ENCODE measurements at regions not wholly inside any gene's neighbourhood (a gene's known extent, or its start where the extent isn't known, plus 50 kb on each side); places are given as distances from the start of the nearest gene placed in this dataset.

GRCh38 chrX:10028283-10029104 is 61.3 kb downstream of the CLDN34 start:
- TF ChIP-seq EZH2 (IDR thresholded peaks at IDR 0.05; ENCODE audit: insufficient read depth, low read length) (no peak), CTCF (IDR thresholded peaks at IDR 0.05; ENCODE audit: insufficient read depth, low read depth, low read length) (no peak)
- FAIRE-seq, result no peak
- peaks cover 42% of the 10 kb centered on the region for H3K79me2 ChIP-seq (ENCODE audit: insufficient read depth, low read length)

GRCh38 chrX:10030570-10030969 is 63.4 kb downstream of the CLDN34 start:
- H3K4me3 ChIP-seq (ENCODE audit: insufficient read depth, low read depth, low read length), result no peak overlapping the region
- H3K36me3 Mint-ChIP-seq (ENCODE audit: low read depth, unreplicated experiment), result peaks cover 4% of the 10 kb centered on the region
- no peak overlapping the region for H3K27ac ChIP-seq (ENCODE audit: low read depth, low read length)
- peaks cover 8% of the 10 kb centered on the region for H3K4me1 Mint-ChIP-seq (ENCODE audit: low read depth, unreplicated experiment)
- H3K4me3 Mint-ChIP-seq (ENCODE audit: unreplicated experiment), result no peak overlapping the region
- peak overlapping the region; percentile 16 for H3K4me2 ChIP-seq (ENCODE audit: low read length)
- DNase-seq (ENCODE audit: low read depth) (peak; percentile 66), FAIRE-seq (peak; percentile 78)
- no peak overlapping the region for H2AFZ ChIP-seq (ENCODE audit: low read depth, low read length)
- no peaks in the 10 kb centered on the region for H3K27me3 ChIP-seq (ENCODE audit: insufficient read depth, low read length)
- no peak overlapping the region for H3K9ac ChIP-seq (ENCODE audit: low read length)
- H3K9me3 Mint-ChIP-seq (ENCODE audit: unreplicated experiment), result no peaks in the 10 kb centered on the region
- peaks cover 35% of the 10 kb centered on the region for H3K79me2 ChIP-seq (ENCODE audit: insufficient read depth, low read length)
- no peaks in the 10 kb centered on the region for H3K36me3 ChIP-seq (ENCODE audit: insufficient read depth, low read length)
- TF ChIP-seq EZH2 (IDR thresholded peaks at IDR 0.05; ENCODE audit: insufficient read depth, low read length), result no peak
- no peak for TF ChIP-seq CTCF (IDR thresholded peaks at IDR 0.05; ENCODE audit: insufficient read depth, low read depth, low read length)
- H3K4me1 ChIP-seq (ENCODE audit: insufficient read depth, low read length), result peaks cover 9% of the 10 kb centered on the region
- H3K9me3 ChIP-seq (ENCODE audit: insufficient read depth, low read depth, low read length), result no peaks in the 10 kb centered on the region
- H3K27me3 Mint-ChIP-seq (ENCODE audit: low read depth, unreplicated experiment), result no peaks in the 10 kb centered on the region
- peak overlapping the region; percentile 41 for H3K27ac Mint-ChIP-seq (ENCODE audit: unreplicated experiment)
- H4K20me1 ChIP-seq (ENCODE audit: insufficient read depth, low read length), result peaks cover 4% of the 10 kb centered on the region

More at GRCh38 chrX:10028283-10029104, 61.3 kb downstream of the CLDN34 start:
- no peak overlapping the region for H2AFZ ChIP-seq (ENCODE audit: low read depth, low read length)
- no peak overlapping the region for H3K4me3 ChIP-seq (ENCODE audit: insufficient read depth, low read depth, low read length)
- H4K20me1 ChIP-seq (ENCODE audit: insufficient read depth, low read length), result peaks cover 10% of the 10 kb centered on the region
- no peak for DNase-seq (ENCODE audit: low read depth)
- peaks cover 9% of the 10 kb centered on the region for H3K4me1 ChIP-seq (ENCODE audit: insufficient read depth, low read length)
- Mint-ChIP-seq H3K4me3 (ENCODE audit: unreplicated experiment) (no peak overlapping the region), H3K9me3 (ENCODE audit: unreplicated experiment) (no peaks in the 10 kb centered on the region), H3K27me3 (ENCODE audit: low read depth, unreplicated experiment) (no peaks in the 10 kb centered on the region), H3K36me3 (ENCODE audit: low read depth, unreplicated experiment) (peaks cover 4% of the 10 kb centered on the region), H3K27ac (ENCODE audit: unreplicated experiment) (no peak overlapping the region), H3K4me1 (ENCODE audit: low read depth, unreplicated experiment) (peaks cover 6% of the 10 kb centered on the region)
- no peak overlapping the region for H3K9ac ChIP-seq (ENCODE audit: low read length)
- H3K27me3 ChIP-seq (ENCODE audit: insufficient read depth, low read length), result no peaks in the 10 kb centered on the region
- no peaks in the 10 kb centered on the region for H3K9me3 ChIP-seq (ENCODE audit: insufficient read depth, low read depth, low read length)
- no peak overlapping the region for H3K27ac ChIP-seq (ENCODE audit: low read depth, low read length)
- no peak overlapping the region for H3K4me2 ChIP-seq (ENCODE audit: low read length)
- H3K36me3 ChIP-seq (ENCODE audit: insufficient read depth, low read length), result no peaks in the 10 kb centered on the region

GRCh38 chrX:10031746-10032145 is 64.6 kb downstream of the CLDN34 start:
- Mint-ChIP-seq H3K4me1 (ENCODE audit: low read depth, unreplicated experiment) (peaks cover 8% of the 10 kb centered on the region), H3K27me3 (ENCODE audit: low read depth, unreplicated experiment) (no peaks in the 10 kb centered on the region), H3K9me3 (ENCODE audit: unreplicated experiment) (no peaks in the 10 kb centered on the region), H3K4me3 (ENCODE audit: unreplicated experiment) (no peak overlapping the region), H3K27ac (ENCODE audit: unreplicated experiment) (no peak overlapping the region), H3K36me3 (ENCODE audit: low read depth, unreplicated experiment) (peaks cover 4% of the 10 kb centered on the region)
- H4K20me1 ChIP-seq (ENCODE audit: insufficient read depth, low read length), result no peaks in the 10 kb centered on the region
- peaks cover 9% of the 10 kb centered on the region for H3K4me1 ChIP-seq (ENCODE audit: insufficient read depth, low read length)
- TF ChIP-seq EZH2 (IDR thresholded peaks at IDR 0.05; ENCODE audit: insufficient read depth, low read length) (no peak), CTCF (IDR thresholded peaks at IDR 0.05; ENCODE audit: insufficient read depth, low read depth, low read length) (no peak)
- no peak overlapping the region for H2AFZ ChIP-seq (ENCODE audit: low read depth, low read length)
- no peaks in the 10 kb centered on the region for H3K27me3 ChIP-seq (ENCODE audit: insufficient read depth, low read length)
- no peaks in the 10 kb centered on the region for H3K9me3 ChIP-seq (ENCODE audit: insufficient read depth, low read depth, low read length)
- FAIRE-seq (no peak), DNase-seq (ENCODE audit: low read depth) (no peak)
- H3K79me2 ChIP-seq (ENCODE audit: insufficient read depth, low read length), result peaks cover 26% of the 10 kb centered on the region
- H3K36me3 ChIP-seq (ENCODE audit: insufficient read depth, low read length), result no peaks in the 10 kb centered on the region
- H3K9ac ChIP-seq (ENCODE audit: low read length), result no peak overlapping the region
- no peak overlapping the region for H3K27ac ChIP-seq (ENCODE audit: low read depth, low read length)
- H3K4me3 ChIP-seq (ENCODE audit: insufficient read depth, low read depth, low read length), result no peak overlapping the region
- no peak overlapping the region for H3K4me2 ChIP-seq (ENCODE audit: low read length)
